ENCODE measurements at regions not wholly inside any gene's neighbourhood (a gene's known extent, or its start where the extent isn't known, plus 50 kb on each side); places are given as distances from the start of the nearest gene placed in this dataset.

- peaks cover 16% of the 10 kb centered on the region; the same call in 1 of the 2 replicates for H3K9me3 ChIP-seq (ENCODE audit: control insufficient read depth, insufficient read depth, low read length)
These were observed 331.3 kb upstream of the COBL start for GRCh38 chr7:51647931-51648351.

GRCh38 chr7:51647486-51647885 lies 330.9 kb upstream of the COBL start:
- H3K79me2 ChIP-seq (ENCODE audit: control insufficient read depth, low read length), result no peaks in the 10 kb centered on the region
- no peak overlapping the region for H3K27ac ChIP-seq (ENCODE audit: low read depth, low read length)
- no peak overlapping the region for H3K4me2 ChIP-seq (ENCODE audit: low read length)
- H3K9me2 ChIP-seq (replicated peaks; ENCODE audit: control insufficient read depth, low read length), result no peaks in the 10 kb centered on the region
- peaks cover 16% of the 10 kb centered on the region; the same call in 1 of the 2 replicates for H3K9me3 ChIP-seq (ENCODE audit: control insufficient read depth, insufficient read depth, low read length)
- no peak for TF ChIP-seq CTCF (IDR thresholded peaks at IDR 0.05; ENCODE audit: low read depth, low read length, poor library complexity, severe bottlenecking)
- no peak for TF ChIP-seq EZH2phosphoT487 (IDR thresholded peaks at IDR 0.05; ENCODE audit: borderline replicate concordance, low read length)
- no peaks in the 10 kb centered on the region for H3K27me3 ChIP-seq (ENCODE audit: control insufficient read depth, low read length)
- H3F3A ChIP-seq (ENCODE audit: control insufficient read depth, insufficient read depth), result no peaks in the 10 kb centered on the region
- H3K4me1 ChIP-seq (ENCODE audit: control insufficient read depth, low read length), result no peaks in the 10 kb centered on the region
- H3K36me3 ChIP-seq (ENCODE audit: control insufficient read depth, low read length), result no peaks in the 10 kb centered on the region
- no peaks in the 10 kb centered on the region for H4K20me1 ChIP-seq (ENCODE audit: control insufficient read depth, insufficient read depth, low read depth, low read length)
- no peak overlapping the region for H3K4me3 ChIP-seq (ENCODE audit: low read length)

More at GRCh38 chr7:51647931-51648351, 331.3 kb upstream of the COBL start:
- Histone ChIP-seq H3K79me2 (ENCODE audit: control insufficient read depth, low read length) (no peaks in the 10 kb centered on the region), H3K4me3 (ENCODE audit: low read length) (no peak overlapping the region), H3K27ac (ENCODE audit: low read depth, low read length) (no peak overlapping the region), H3F3A (ENCODE audit: control insufficient read depth, insufficient read depth) (no peaks in the 10 kb centered on the region), H3K9me2 (replicated peaks; ENCODE audit: control insufficient read depth, low read length) (no peaks in the 10 kb centered on the region), H3K4me2 (ENCODE audit: low read length) (no peak overlapping the region), H4K20me1 (ENCODE audit: control insufficient read depth, insufficient read depth, low read depth, low read length) (no peaks in the 10 kb centered on the region), H3K36me3 (ENCODE audit: control insufficient read depth, low read length) (no peaks in the 10 kb centered on the region), H3K27me3 (ENCODE audit: control insufficient read depth, low read length) (no peaks in the 10 kb centered on the region), H3K4me1 (ENCODE audit: control insufficient read depth, low read length) (no peaks in the 10 kb centered on the region)
- TF ChIP-seq CTCF (IDR thresholded peaks at IDR 0.05; ENCODE audit: low read depth, low read length, poor library complexity, severe bottlenecking) (no peak), EZH2phosphoT487 (IDR thresholded peaks at IDR 0.05; ENCODE audit: borderline replicate concordance, low read length) (no peak)

GRCh38 chr7:51645702-51646298 lies 329.2 kb upstream of the COBL start:
- Histone ChIP-seq H3F3A (ENCODE audit: control insufficient read depth, insufficient read depth) (no peaks in the 10 kb centered on the region), H3K4me2 (ENCODE audit: low read length) (no peak overlapping the region), H3K79me2 (ENCODE audit: control insufficient read depth, low read length) (no peaks in the 10 kb centered on the region), H3K27ac (ENCODE audit: low read depth, low read length) (no peak overlapping the region), H3K9me3 (ENCODE audit: control insufficient read depth, insufficient read depth, low read length) (peaks cover 16% of the 10 kb centered on the region; the same call in 1 of the 2 replicates), H3K4me3 (ENCODE audit: low read length) (no peak overlapping the region), H3K36me3 (ENCODE audit: control insufficient read depth, low read length) (no peaks in the 10 kb centered on the region), H3K4me1 (ENCODE audit: control insufficient read depth, low read length) (no peaks in the 10 kb centered on the region), H4K20me1 (ENCODE audit: control insufficient read depth, insufficient read depth, low read depth, low read length) (no peaks in the 10 kb centered on the region), H3K9me2 (replicated peaks; ENCODE audit: control insufficient read depth, low read length) (no peaks in the 10 kb centered on the region), H3K27me3 (ENCODE audit: control insufficient read depth, low read length) (no peaks in the 10 kb centered on the region)
- TF ChIP-seq CTCF (IDR thresholded peaks at IDR 0.05; ENCODE audit: low read depth, low read length, poor library complexity, severe bottlenecking) (no peak), EZH2phosphoT487 (IDR thresholded peaks at IDR 0.05; ENCODE audit: borderline replicate concordance, low read length) (no peak)

All from DOHH2 (cell line).